ENCODE measurements at regions not wholly inside any gene's neighbourhood (a gene's known extent, or its start where the extent isn't known, plus 50 kb on each side); places are given as distances from the start of the nearest gene placed in this dataset.
"Not testable (repeated sequence)": the region's sequence is repeated elsewhere in the genome, so short reads cannot be mapped to it uniquely, and the experiment has no call there.

DNA sequence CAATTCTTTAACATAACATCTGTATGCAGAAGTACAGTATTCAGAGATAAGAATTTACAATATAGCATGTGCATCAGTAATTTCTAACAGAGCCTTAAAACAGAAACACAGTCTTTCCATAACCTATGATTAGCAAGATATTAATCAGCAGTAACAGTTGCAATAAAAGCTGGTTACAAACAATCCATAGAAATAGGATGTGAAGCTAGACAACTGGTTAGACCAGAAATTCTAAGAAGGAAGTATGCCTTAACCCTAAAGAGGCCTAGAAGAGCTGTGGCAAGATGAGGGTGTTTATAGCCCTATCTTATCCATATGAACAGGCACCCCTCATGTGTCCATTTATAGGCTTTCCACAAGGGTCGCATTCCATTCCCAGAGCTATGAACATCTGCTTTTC is 492.1 kb upstream of the CBLB start:
- not testable (repeated sequence) for H3K4me3 ChIP-seq (ENCODE audit: low read depth in 1 of 2, low read length in 2 of 2); H3K36me3 ChIP-seq (ENCODE audit: control insufficient read depth in 1 of 2, insufficient read depth in 2 of 2, low read length in 2 of 2); H3K27ac ChIP-seq (ENCODE audit: low read length); H3K9me3 ChIP-seq (ENCODE audit: control insufficient read depth in 1 of 2, low read length in 2 of 2); H3K4me1 ChIP-seq (ENCODE audit: control insufficient read depth in 1 of 2, insufficient read depth in 2 of 2, low read length in 2 of 2); H3K27me3 ChIP-seq (ENCODE audit: low read depth, low read length)

DNA sequence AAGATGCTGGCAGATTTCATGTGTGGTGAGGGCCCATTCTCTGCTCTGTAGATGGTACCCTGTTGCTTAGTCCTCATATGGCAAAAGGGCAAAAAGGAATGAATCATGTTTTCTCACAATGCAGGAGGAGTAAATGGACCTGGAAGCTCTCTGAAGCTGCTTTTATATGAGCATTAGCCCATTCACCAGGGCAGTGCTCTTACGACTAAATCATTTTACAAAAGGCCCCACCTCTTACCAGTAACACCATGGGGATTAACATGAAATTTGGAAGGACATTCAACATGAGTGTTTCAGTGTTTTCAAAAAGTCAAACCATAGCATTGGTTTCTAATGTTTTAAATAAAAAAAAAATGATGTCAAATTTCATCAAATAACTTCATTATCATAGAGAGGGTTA is 495.7 kb upstream of the CBLB start:
- peaks cover 0 to 3% of the 10 kb centered on the region in 2 donors for H3K9me3 ChIP-seq (ENCODE audit: control insufficient read depth in 1 of 2, low read length in 2 of 2)
- H3K4me1 ChIP-seq (ENCODE audit: control insufficient read depth in 1 of 2, insufficient read depth in 2 of 2, low read length in 2 of 2), result no peaks in the 10 kb centered on the region
- no peaks in the 10 kb centered on the region for H3K27me3 ChIP-seq (ENCODE audit: low read depth, low read length)
- H3K36me3 ChIP-seq (ENCODE audit: control insufficient read depth in 1 of 2, insufficient read depth in 2 of 2, low read length in 2 of 2), result no peaks in the 10 kb centered on the region
- no peak overlapping the region for H3K4me3 ChIP-seq (ENCODE audit: low read depth in 1 of 2, low read length in 2 of 2)
- no peak overlapping the region for H3K27ac ChIP-seq (ENCODE audit: low read length)

DNA sequence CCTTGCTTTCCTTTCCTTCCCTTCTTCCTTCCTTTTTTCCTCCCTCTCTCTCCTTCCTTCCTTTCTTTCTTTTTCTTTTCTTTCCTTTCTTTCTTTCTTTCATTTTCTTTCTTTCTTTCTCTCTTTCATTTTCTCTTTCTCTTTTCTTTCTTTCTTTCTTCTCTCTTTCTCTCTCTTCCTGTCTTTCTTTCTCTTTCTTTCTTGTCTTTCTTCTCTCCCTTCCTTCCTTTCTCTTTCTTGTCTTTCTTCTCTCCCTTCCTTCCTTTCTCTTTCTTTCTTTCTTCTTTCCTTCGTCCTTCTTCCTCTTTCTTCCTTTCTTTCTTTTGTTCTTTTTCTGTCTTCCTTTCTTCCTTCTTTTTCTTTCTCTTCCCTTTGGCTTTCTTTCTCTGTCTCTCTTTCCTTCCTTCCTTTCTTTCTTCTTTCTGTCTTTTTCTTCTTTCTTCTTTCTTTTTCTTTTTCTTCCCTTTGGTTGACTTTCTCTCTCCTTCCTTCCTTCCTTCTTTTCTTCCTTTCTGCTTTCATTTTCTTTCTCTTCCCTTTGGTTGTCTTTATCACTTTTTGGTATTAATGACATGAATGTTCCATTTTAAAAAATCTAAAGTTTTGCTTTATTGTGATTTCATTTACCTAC is 496.4 kb upstream of the CBLB start:
- Histone ChIP-seq H3K36me3 (ENCODE audit: control insufficient read depth in 1 of 2, insufficient read depth in 2 of 2, low read length in 2 of 2) (no peaks in the 10 kb centered on the region), H3K27ac (ENCODE audit: low read length) (no peak overlapping the region)

DNA sequence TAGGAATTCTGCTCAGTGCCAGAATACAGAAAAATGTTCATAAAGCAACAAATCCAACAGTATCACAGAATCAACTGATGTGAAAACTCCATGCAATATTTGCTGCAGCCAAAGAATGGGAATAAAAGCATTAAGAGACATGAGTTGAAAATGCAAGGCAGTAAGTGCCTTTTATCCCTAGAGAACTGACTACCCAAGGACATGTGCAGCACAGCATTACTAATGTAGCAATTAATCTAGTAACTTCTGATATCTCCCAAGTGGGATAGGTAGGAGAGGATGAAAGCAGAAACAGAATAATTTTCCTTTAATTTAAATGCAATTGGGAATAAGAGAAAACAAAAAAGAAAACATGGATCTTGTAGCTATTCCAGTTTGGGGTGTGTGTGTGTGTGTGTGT is 497.5 kb upstream of the CBLB start:
- Histone ChIP-seq H3K9me3 (ENCODE audit: control insufficient read depth in 1 of 2, low read length in 2 of 2) (peaks cover 0 to 3% of the 10 kb centered on the region in 2 donors), H3K4me3 (ENCODE audit: low read depth in 1 of 2, low read length in 2 of 2) (no peak overlapping the region), H3K36me3 (ENCODE audit: control insufficient read depth in 1 of 2, insufficient read depth in 2 of 2, low read length in 2 of 2) (no peaks in the 10 kb centered on the region), H3K27ac (ENCODE audit: low read length) (no peak overlapping the region), H3K4me1 (ENCODE audit: control insufficient read depth in 1 of 2, insufficient read depth in 2 of 2, low read length in 2 of 2) (no peaks in the 10 kb centered on the region), H3K27me3 (ENCODE audit: low read depth, low read length) (no peaks in the 10 kb centered on the region)

More for the DNA sequence above, 496.4 kb upstream of the CBLB start:
- Histone ChIP-seq H3K9me3 (ENCODE audit: control insufficient read depth in 1 of 2, low read length in 2 of 2) (peaks cover 0 to 3% of the 10 kb centered on the region in 2 donors), H3K4me1 (ENCODE audit: control insufficient read depth in 1 of 2, insufficient read depth in 2 of 2, low read length in 2 of 2) (no peaks in the 10 kb centered on the region), H3K27me3 (ENCODE audit: low read depth, low read length) (no peaks in the 10 kb centered on the region), H3K4me3 (ENCODE audit: low read depth in 1 of 2, low read length in 2 of 2) (no peak overlapping the region)

DNA sequence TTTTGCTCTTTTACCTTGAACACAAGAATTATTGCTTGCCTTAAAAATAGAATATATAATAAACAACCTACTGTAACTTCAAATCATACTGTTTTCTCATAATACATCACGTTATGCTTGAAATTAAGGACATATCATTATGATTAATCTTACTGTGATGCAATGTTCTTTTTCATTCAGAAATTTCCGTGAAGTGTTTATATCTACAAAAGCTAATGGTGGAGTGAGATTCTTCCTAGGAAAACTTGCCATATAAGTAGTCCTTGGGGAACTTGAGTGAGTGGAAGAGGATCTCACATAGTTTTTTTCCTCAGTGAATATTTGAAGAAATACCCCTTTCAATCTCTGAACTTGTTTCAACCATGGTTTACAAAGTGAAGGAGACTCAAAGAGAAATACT is 498.7 kb upstream of the CBLB start:
- Histone ChIP-seq H3K27ac (ENCODE audit: low read length) (no peak overlapping the region), H3K36me3 (ENCODE audit: control insufficient read depth in 1 of 2, insufficient read depth in 2 of 2, low read length in 2 of 2) (no peaks in the 10 kb centered on the region), H3K27me3 (ENCODE audit: low read depth, low read length) (no peaks in the 10 kb centered on the region), H3K4me1 (ENCODE audit: control insufficient read depth in 1 of 2, insufficient read depth in 2 of 2, low read length in 2 of 2) (no peaks in the 10 kb centered on the region), H3K9me3 (ENCODE audit: control insufficient read depth in 1 of 2, low read length in 2 of 2) (peaks cover 0 to 3% of the 10 kb centered on the region in 2 donors), H3K4me3 (ENCODE audit: low read depth in 1 of 2, low read length in 2 of 2) (no peak overlapping the region)

DNA sequence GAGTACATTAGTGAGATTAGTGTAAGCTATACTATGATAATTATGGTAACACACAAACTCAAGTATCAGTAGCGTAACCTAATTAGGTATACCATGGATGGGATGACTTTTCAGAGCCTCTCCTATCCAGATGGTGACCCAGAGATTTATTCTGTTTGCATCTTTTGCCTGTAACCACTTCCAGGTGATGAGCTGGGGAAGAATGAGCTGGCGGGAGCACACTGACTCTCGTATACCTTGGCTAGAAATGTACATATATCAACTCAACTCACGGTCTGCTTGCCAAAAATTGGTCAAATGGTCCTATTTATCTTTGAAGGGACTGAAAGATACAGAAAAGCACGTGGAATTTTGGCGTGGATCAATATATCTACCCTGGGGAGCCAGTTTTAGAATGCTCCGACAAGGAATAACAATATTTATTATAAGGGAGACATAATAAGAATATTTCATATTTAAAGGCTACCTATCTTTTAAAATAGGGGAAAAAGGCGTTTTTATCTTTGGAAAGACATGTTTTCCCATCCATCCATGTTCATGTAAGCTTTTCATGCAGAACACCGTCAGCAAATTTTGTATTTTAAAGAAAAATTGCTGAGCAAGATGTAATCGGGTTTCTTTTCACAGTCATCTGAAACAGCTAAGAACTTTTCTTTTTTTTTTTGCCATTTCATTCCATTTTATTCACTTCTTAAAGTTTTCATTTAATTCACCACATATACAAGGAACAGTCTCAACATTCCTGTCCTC is 502.6 kb upstream of the CBLB start:
- no peaks in the 10 kb centered on the region for H3K36me3 ChIP-seq (ENCODE audit: control insufficient read depth in 1 of 2, insufficient read depth in 2 of 2, low read length in 2 of 2)
- no peaks in the 10 kb centered on the region for H3K4me1 ChIP-seq (ENCODE audit: control insufficient read depth in 1 of 2, insufficient read depth in 2 of 2, low read length in 2 of 2)
- no peak overlapping the region for H3K4me3 ChIP-seq (ENCODE audit: low read depth in 1 of 2, low read length in 2 of 2)
- H3K9me3 ChIP-seq (ENCODE audit: control insufficient read depth in 1 of 2, low read length in 2 of 2), result no peaks in the 10 kb centered on the region
- H3K27me3 ChIP-seq (ENCODE audit: low read depth, low read length), result no peaks in the 10 kb centered on the region
- no peak overlapping the region for H3K27ac ChIP-seq (ENCODE audit: low read length)

DNA sequence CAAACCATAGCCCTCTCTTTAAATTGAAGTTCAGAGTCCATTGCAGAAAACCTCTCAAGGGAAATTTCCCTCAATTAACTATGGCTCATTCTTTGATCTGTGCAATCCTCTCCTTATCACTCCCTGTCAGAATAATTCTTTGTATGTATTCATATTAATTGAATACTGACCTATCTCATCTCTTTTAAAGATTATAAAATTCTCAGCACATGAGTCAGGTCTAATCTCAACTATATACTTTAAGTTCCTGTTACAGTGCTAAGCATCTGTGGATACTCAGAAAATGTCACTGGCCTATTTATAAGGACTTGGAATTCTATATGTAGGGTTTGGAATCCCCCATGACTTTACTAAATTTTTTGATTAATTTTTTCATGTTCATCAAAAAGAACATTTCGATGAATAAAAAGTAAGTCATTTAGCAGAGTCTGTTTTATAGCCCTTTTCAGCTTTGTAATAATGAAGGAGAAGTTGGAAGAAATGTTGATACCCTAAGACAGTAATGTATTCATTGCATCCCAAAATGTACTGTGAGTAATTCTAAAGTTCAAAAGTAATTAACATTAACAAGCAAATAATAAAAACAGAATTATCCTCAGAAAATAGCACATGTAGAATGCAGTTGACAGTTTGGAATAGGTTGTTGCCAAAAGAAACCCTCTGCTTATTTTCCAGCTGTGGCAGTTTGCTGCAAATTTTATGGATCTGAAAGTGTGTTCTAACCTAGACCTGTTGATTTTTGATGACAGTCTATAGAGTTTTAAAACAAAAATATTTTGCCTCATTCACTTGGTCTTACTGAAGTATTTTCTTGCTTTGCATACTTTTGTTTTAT is 503.4 kb upstream of the CBLB start:
- H3K4me1 ChIP-seq (ENCODE audit: control insufficient read depth in 1 of 2, insufficient read depth in 2 of 2, low read length in 2 of 2), result no peaks in the 10 kb centered on the region
- H3K9me3 ChIP-seq (ENCODE audit: control insufficient read depth in 1 of 2, low read length in 2 of 2), result no peaks in the 10 kb centered on the region
- no peaks in the 10 kb centered on the region for H3K36me3 ChIP-seq (ENCODE audit: control insufficient read depth in 1 of 2, insufficient read depth in 2 of 2, low read length in 2 of 2)
- H3K27ac ChIP-seq (ENCODE audit: low read length), result no peak overlapping the region
- no peak overlapping the region for H3K4me3 ChIP-seq (ENCODE audit: low read depth in 1 of 2, low read length in 2 of 2)
- no peaks in the 10 kb centered on the region for H3K27me3 ChIP-seq (ENCODE audit: low read depth, low read length)

DNA sequence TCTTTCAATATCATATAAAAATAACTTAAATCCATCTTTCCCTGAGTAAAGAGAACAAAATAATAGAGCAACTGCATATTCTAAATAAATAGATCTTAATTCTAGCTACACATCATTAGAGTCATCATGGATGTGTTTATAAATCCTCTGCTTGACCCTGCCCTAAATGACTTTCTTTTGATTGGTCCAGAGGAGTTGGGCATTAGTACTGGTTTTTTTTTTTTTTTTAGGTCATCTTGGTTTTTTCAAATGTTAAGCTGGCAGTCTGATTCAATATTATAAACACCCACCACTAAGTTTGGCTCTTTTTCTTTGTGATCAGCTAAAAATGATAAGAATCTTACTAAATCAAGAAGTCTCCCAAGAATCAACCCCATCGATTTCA is 504.0 kb upstream of the CBLB start:
- Histone ChIP-seq H3K4me1 (ENCODE audit: control insufficient read depth in 1 of 2, insufficient read depth in 2 of 2, low read length in 2 of 2) (no peaks in the 10 kb centered on the region), H3K9me3 (ENCODE audit: control insufficient read depth in 1 of 2, low read length in 2 of 2) (no peaks in the 10 kb centered on the region), H3K4me3 (ENCODE audit: low read depth in 1 of 2, low read length in 2 of 2) (no peak overlapping the region), H3K36me3 (ENCODE audit: control insufficient read depth in 1 of 2, insufficient read depth in 2 of 2, low read length in 2 of 2) (no peaks in the 10 kb centered on the region), H3K27me3 (ENCODE audit: low read depth, low read length) (no peaks in the 10 kb centered on the region), H3K27ac (ENCODE audit: low read length) (no peak overlapping the region)

DNA sequence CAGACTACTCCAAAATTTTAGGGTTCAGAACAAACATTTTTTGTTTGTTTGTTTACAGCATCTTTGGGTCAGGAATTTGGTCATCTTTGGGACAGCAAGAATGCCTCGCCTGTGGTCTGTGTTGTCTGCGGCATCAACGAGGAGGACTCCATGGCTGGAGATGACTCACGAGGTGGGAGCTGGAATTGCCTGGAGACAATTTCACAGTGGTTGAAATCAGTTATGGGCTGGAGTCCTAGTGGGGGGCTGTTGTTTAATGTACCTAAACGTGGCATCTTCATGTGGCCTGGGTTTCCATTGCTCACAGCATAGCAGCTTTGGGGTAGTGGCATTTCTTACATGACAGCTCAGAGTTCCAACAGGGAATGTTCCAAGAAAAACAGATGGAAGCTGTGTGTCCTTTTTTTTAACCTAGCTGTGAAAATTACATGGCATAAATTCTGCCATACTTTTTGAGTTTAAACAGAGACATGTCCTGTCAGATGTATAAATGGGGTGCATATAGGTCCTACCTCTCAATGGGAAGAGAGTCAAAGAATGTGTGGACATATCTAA is 507.3 kb upstream of the CBLB start:
- Histone ChIP-seq H3K4me1 (ENCODE audit: control insufficient read depth in 1 of 2, insufficient read depth in 2 of 2, low read length in 2 of 2) (no peaks in the 10 kb centered on the region), H3K9me3 (ENCODE audit: control insufficient read depth in 1 of 2, low read length in 2 of 2) (no peaks in the 10 kb centered on the region), H3K27me3 (ENCODE audit: low read depth, low read length) (no peaks in the 10 kb centered on the region), H3K36me3 (ENCODE audit: control insufficient read depth in 1 of 2, insufficient read depth in 2 of 2, low read length in 2 of 2) (no peaks in the 10 kb centered on the region), H3K4me3 (ENCODE audit: low read depth in 1 of 2, low read length in 2 of 2) (no peak overlapping the region), H3K27ac (ENCODE audit: low read length) (no peak overlapping the region)

DNA sequence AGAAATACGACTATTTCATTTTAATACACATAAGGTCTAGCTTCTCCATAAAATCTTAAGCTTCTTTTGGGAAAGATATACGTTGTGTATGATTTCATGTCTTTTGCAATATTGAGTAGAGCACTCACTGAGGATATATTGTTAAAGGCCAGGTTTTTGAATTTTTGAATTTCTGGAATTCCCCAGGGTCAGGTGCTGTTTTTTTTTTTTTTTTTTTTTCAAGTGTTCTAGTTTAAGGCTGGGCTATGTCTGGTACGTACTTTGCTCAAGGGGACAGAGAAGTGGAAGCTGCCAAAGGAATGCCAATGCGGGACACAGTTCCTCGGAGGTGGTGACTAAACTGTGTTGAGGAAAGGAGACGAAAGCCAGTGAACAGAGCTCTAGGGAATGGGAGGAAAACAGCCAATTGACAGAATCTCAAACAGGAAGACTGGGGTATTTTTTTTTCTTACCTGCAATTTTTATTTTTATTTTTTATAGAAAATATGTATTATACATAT is 510.5 kb upstream of the CBLB start:
- Histone ChIP-seq H3K27ac (ENCODE audit: low read length) (no peak overlapping the region), H3K4me3 (ENCODE audit: low read depth in 1 of 2, low read length in 2 of 2) (no peak overlapping the region), H3K27me3 (ENCODE audit: low read depth, low read length) (no peaks in the 10 kb centered on the region), H3K9me3 (ENCODE audit: control insufficient read depth in 1 of 2, low read length in 2 of 2) (no peaks in the 10 kb centered on the region), H3K36me3 (ENCODE audit: control insufficient read depth in 1 of 2, insufficient read depth in 2 of 2, low read length in 2 of 2) (no peaks in the 10 kb centered on the region), H3K4me1 (ENCODE audit: control insufficient read depth in 1 of 2, insufficient read depth in 2 of 2, low read length in 2 of 2) (no peaks in the 10 kb centered on the region)

DNA sequence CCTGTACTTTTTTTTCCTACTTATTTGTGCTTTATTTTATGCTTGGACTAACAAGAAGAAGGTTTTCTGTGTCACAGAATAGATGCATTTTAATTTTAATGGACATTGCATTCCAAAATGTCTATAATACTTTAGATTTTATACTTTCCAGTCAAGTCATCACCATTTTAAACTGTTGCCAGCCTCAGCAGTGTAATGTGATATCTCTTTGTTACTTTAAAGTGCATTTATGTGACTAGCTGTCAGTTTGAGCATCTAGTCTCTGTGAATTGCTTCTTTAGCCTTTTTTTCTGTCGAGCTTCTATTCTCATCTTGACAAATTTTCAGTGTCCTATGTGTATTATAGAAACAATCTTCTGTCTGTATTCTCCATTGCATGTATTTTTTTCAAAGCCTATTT is 511.4 kb upstream of the CBLB start:
- no peak overlapping the region for H3K4me3 ChIP-seq (ENCODE audit: low read depth in 1 of 2, low read length in 2 of 2)
- no peaks in the 10 kb centered on the region for H3K36me3 ChIP-seq (ENCODE audit: control insufficient read depth in 1 of 2, insufficient read depth in 2 of 2, low read length in 2 of 2)
- no peaks in the 10 kb centered on the region for H3K9me3 ChIP-seq (ENCODE audit: control insufficient read depth in 1 of 2, low read length in 2 of 2)
- no peaks in the 10 kb centered on the region for H3K4me1 ChIP-seq (ENCODE audit: control insufficient read depth in 1 of 2, insufficient read depth in 2 of 2, low read length in 2 of 2)
- H3K27me3 ChIP-seq (ENCODE audit: low read depth, low read length), result no peaks in the 10 kb centered on the region
- H3K27ac ChIP-seq (ENCODE audit: low read length), result no peak overlapping the region
